ENCODE measurements at regions not wholly inside any gene's neighbourhood (a gene's known extent, or its start where the extent isn't known, plus 50 kb on each side); places are given as distances from the start of the nearest gene placed in this dataset.

DNA sequence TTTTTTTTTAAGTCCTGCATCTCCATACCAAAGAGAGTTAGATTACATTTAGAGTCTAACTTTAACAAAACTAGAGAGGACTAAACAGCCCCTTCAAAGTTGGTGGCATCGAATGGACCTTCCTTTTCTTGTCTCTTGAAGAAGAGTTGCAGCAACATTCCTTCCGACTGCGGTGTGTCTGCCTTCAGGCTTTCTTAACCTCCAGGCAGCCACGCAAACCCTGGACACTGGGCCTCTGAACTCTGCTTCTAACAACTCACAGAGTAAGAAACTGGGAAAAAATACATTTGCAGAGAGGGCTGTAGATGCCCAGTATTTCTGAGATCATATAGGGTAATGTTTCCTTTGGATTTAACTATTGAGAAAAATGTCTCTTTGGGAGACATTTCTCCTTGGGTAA lies 120.5 kb upstream of the MAST4 start:
- no peaks in the 10 kb centered on the region for H3K27me3 ChIP-seq (ENCODE audit: control insufficient read depth, insufficient read depth, low read length)
- H3K27ac ChIP-seq (ENCODE audit: low read depth, low read length) = no peak overlapping the region
- H3K36me3 ChIP-seq (ENCODE audit: control insufficient read depth, insufficient read depth, low read length) = no peaks in the 10 kb centered on the region
- H3K9ac ChIP-seq (ENCODE audit: low read length) = peak overlapping the region; percentile 19
- H3K4me1 ChIP-seq (ENCODE audit: control insufficient read depth, insufficient read depth, low read length) = peaks cover 15% of the 10 kb centered on the region
- peaks cover 14% of the 10 kb centered on the region for H3K9me3 ChIP-seq (ENCODE audit: control insufficient read depth, insufficient read depth, low read depth, low read length)
- H3K4me3 ChIP-seq (ENCODE audit: low read depth, low read length) = no peak overlapping the region

- peaks cover 12% of the 10 kb centered on the region for H3K9me3 ChIP-seq (ENCODE audit: control insufficient read depth, insufficient read depth, low read depth, low read length)
- H3K4me1 ChIP-seq (ENCODE audit: control insufficient read depth, insufficient read depth, low read length) = peaks cover 15% of the 10 kb centered on the region
- H3K36me3 ChIP-seq (ENCODE audit: control insufficient read depth, insufficient read depth, low read length) = no peaks in the 10 kb centered on the region
- H3K9ac ChIP-seq (ENCODE audit: low read length) = no peak overlapping the region
- peak overlapping the region; percentile 15; the same call in 1 of the 2 replicates for H3K27ac ChIP-seq (ENCODE audit: low read depth, low read length)
- no peaks in the 10 kb centered on the region for H3K27me3 ChIP-seq (ENCODE audit: control insufficient read depth, insufficient read depth, low read length)
- no peak overlapping the region for H3K4me3 ChIP-seq (ENCODE audit: low read depth, low read length)
Observed at GRCh38 chr5:66477596-66477995, 118.6 kb upstream of the MAST4 start.

DNA sequence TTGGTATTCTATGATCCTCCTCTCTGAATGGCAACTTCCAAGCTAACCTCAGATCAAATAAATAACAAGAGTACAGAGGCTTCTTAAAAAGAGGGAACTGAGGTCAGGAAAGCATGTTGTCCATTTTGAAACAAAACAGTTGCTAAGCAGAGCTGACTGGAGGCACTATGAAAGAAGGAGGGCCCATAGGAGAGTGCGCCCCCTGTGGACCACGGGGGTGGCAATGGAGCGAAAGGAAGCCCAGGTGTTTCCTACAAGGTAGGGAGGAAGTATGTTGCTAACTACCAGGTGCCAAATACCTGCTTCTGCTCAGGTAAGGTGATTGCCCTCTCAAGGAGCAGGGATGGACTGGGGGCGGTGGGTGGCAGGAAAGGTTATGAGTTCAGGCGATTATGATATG lies 101.8 kb upstream of the MAST4 start:
- Histone ChIP-seq H3K9me3 (ENCODE audit: control insufficient read depth, insufficient read depth, low read depth, low read length) (peaks cover 5% of the 10 kb centered on the region), H3K27me3 (ENCODE audit: control insufficient read depth, insufficient read depth, low read length) (peaks cover 4% of the 10 kb centered on the region; the same call in 1 of the 2 replicates), H3K4me3 (ENCODE audit: low read depth, low read length) (no peak overlapping the region), H3K4me1 (ENCODE audit: control insufficient read depth, insufficient read depth, low read length) (no peaks in the 10 kb centered on the region), H3K9ac (ENCODE audit: low read length) (no peak overlapping the region), H3K36me3 (ENCODE audit: control insufficient read depth, insufficient read depth, low read length) (no peaks in the 10 kb centered on the region), H3K27ac (ENCODE audit: low read depth, low read length) (no peak overlapping the region)

DNA sequence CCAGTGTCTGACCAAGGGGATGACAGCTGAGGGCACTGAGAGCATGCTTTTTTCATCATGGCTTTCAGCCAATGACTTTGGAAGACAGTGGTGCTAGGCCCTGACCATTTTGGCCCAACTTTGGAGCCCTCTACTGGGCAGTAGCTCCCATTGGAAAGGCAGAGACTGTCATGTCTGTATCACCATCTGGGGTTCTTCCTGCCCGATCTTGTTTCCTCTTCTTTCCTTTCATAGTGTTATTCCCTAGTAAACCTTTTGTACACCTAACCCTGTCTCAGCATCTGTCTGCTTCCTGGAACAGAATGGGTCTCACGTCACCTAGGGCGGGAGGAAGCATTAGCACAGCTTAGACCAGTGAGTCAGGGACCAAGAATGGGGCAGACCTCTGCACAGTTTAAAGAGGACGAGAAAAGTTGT lies 97.4 kb upstream of the MAST4 start:
- Histone ChIP-seq H3K36me3 (ENCODE audit: control insufficient read depth, insufficient read depth, low read length) (no peaks in the 10 kb centered on the region), H3K4me1 (ENCODE audit: control insufficient read depth, insufficient read depth, low read length) (no peaks in the 10 kb centered on the region), H3K27ac (ENCODE audit: low read depth, low read length) (no peak overlapping the region), H3K4me3 (ENCODE audit: low read depth, low read length) (no peak overlapping the region), H3K9ac (ENCODE audit: low read length) (no peak overlapping the region), H3K27me3 (ENCODE audit: control insufficient read depth, insufficient read depth, low read length) (no peaks in the 10 kb centered on the region), H3K9me3 (ENCODE audit: control insufficient read depth, insufficient read depth, low read depth, low read length) (peaks cover 10% of the 10 kb centered on the region; the same call in 1 of the 2 replicates)

DNA sequence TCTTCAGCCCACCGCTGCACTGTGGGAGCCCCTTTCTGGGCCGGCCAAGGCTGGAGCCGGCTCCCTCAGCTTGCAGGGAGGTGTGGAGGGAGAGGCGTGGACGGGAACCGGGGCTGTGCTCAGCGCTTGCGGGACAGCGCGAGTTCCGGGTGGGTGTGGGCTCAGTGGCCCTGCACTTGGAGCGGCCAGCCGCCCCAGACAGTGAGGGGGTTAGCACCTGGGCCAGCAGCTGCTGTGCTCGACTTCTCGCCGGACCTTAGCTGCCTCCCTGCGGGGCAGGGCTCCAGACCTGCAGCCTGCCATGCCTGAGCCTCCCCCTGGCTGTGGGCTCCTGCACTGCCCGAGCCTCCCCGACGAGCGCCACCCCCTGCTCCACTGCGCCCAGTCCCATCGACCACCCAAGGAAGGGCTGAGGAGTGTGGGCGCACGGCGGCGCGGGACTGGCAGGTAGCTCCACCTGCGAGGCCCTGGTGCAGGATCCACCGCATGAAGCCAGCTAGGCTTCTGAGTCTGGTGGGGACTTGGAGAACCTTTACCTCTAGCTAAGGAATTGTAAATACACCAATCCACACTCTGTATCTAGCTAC lies 92.9 kb upstream of the MAST4 start:
- H3K27me3 ChIP-seq (ENCODE audit: control insufficient read depth, insufficient read depth, low read length) = no peaks in the 10 kb centered on the region
- no peak overlapping the region for H3K4me3 ChIP-seq (ENCODE audit: low read depth, low read length)
- H3K27ac ChIP-seq (ENCODE audit: low read depth, low read length) = no peak overlapping the region
- no peak overlapping the region for H3K9ac ChIP-seq (ENCODE audit: low read length)
- H3K4me1 ChIP-seq (ENCODE audit: control insufficient read depth, insufficient read depth, low read length) = no peaks in the 10 kb centered on the region
- no peaks in the 10 kb centered on the region for H3K36me3 ChIP-seq (ENCODE audit: control insufficient read depth, insufficient read depth, low read length)
- peaks cover 10% of the 10 kb centered on the region; the same call in 1 of the 2 replicates for H3K9me3 ChIP-seq (ENCODE audit: control insufficient read depth, insufficient read depth, low read depth, low read length)

DNA sequence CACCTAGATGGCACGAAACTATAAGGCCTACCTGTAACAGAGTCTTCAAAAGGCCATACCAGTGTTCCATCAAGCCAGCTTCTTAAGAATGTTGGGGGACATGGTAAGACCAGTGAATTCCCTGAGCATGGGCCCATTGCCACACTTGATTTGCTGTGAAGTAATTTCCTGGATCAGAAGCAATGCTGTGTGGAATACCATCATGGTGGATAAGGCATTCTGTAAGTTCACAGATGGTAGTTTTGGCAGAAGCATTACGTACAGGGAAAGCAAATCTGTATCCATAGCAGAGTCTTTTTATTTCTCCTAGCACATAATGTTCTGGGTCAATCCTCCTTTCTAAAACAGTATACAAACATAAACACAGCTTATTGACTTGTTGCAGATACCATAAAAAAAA lies 89.1 kb upstream of the MAST4 start:
- H3K4me1 ChIP-seq (ENCODE audit: control insufficient read depth, insufficient read depth, low read length) = no peaks in the 10 kb centered on the region
- no peaks in the 10 kb centered on the region for H3K36me3 ChIP-seq (ENCODE audit: control insufficient read depth, insufficient read depth, low read length)
- peaks cover 10% of the 10 kb centered on the region; the same call in 1 of the 2 replicates for H3K9me3 ChIP-seq (ENCODE audit: control insufficient read depth, insufficient read depth, low read depth, low read length)
- H3K4me3 ChIP-seq (ENCODE audit: low read depth, low read length) = no peak overlapping the region
- no peaks in the 10 kb centered on the region for H3K27me3 ChIP-seq (ENCODE audit: control insufficient read depth, insufficient read depth, low read length)
- H3K27ac ChIP-seq (ENCODE audit: low read depth, low read length) = no peak overlapping the region
- no peak overlapping the region for H3K9ac ChIP-seq (ENCODE audit: low read length)

- Histone ChIP-seq H3K4me3 (ENCODE audit: low read depth, low read length) (no peak overlapping the region), H3K9ac (ENCODE audit: low read length) (no peak overlapping the region), H3K4me1 (ENCODE audit: control insufficient read depth, insufficient read depth, low read length) (no peaks in the 10 kb centered on the region), H3K27me3 (ENCODE audit: control insufficient read depth, insufficient read depth, low read length) (no peaks in the 10 kb centered on the region), H3K27ac (ENCODE audit: low read depth, low read length) (no peak overlapping the region), H3K36me3 (ENCODE audit: control insufficient read depth, insufficient read depth, low read length) (no peaks in the 10 kb centered on the region), H3K9me3 (ENCODE audit: control insufficient read depth, insufficient read depth, low read depth, low read length) (no peaks in the 10 kb centered on the region)
Observed at GRCh38 chr5:66511491-66511890, 84.7 kb upstream of the MAST4 start.

- H3K36me3 ChIP-seq (ENCODE audit: control insufficient read depth, insufficient read depth, low read length) = no peaks in the 10 kb centered on the region
- no peaks in the 10 kb centered on the region for H3K9me3 ChIP-seq (ENCODE audit: control insufficient read depth, insufficient read depth, low read depth, low read length)
- H3K27me3 ChIP-seq (ENCODE audit: control insufficient read depth, insufficient read depth, low read length) = no peaks in the 10 kb centered on the region
- no peak overlapping the region for H3K4me3 ChIP-seq (ENCODE audit: low read depth, low read length)
- H3K9ac ChIP-seq (ENCODE audit: low read length) = no peak overlapping the region
- no peaks in the 10 kb centered on the region for H3K4me1 ChIP-seq (ENCODE audit: control insufficient read depth, insufficient read depth, low read length)
- H3K27ac ChIP-seq (ENCODE audit: low read depth, low read length) = no peak overlapping the region
Observed at GRCh38 chr5:66513130-66513529, 83.1 kb upstream of the MAST4 start.

- Histone ChIP-seq H3K27ac (ENCODE audit: low read depth, low read length) (no peak overlapping the region), H3K4me1 (ENCODE audit: control insufficient read depth, insufficient read depth, low read length) (no peaks in the 10 kb centered on the region), H3K36me3 (ENCODE audit: control insufficient read depth, insufficient read depth, low read length) (no peaks in the 10 kb centered on the region), H3K9me3 (ENCODE audit: control insufficient read depth, insufficient read depth, low read depth, low read length) (no peaks in the 10 kb centered on the region), H3K9ac (ENCODE audit: low read length) (no peak overlapping the region), H3K4me3 (ENCODE audit: low read depth, low read length) (no peak overlapping the region), H3K27me3 (ENCODE audit: control insufficient read depth, insufficient read depth, low read length) (no peaks in the 10 kb centered on the region)
Observed at GRCh38 chr5:66515209-66515608, 81.0 kb upstream of the MAST4 start.

DNA sequence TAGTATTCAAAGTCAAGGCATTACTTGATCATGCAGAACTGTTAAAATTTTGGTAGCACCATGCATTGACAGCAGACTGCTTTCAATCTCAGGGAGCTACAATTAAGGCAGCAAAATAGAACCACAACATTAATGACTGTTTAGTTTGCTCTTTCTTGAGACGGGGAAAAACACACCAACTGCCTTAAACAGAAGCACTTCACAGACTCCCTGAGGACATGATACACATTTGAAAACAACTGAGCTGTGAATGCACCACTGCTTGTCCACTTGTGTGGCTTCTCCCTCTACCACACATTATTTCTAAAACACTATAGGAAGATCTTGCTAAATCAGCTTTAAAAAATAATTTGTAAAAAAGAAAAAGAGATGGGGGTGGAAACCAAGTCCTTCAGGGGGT lies 79.6 kb upstream of the MAST4 start:
- no peaks in the 10 kb centered on the region for H3K27me3 ChIP-seq (ENCODE audit: control insufficient read depth, insufficient read depth, low read length)
- H3K36me3 ChIP-seq (ENCODE audit: control insufficient read depth, insufficient read depth, low read length) = no peaks in the 10 kb centered on the region
- no peaks in the 10 kb centered on the region for H3K4me1 ChIP-seq (ENCODE audit: control insufficient read depth, insufficient read depth, low read length)
- no peak overlapping the region for H3K27ac ChIP-seq (ENCODE audit: low read depth, low read length)
- no peak overlapping the region for H3K4me3 ChIP-seq (ENCODE audit: low read depth, low read length)
- H3K9me3 ChIP-seq (ENCODE audit: control insufficient read depth, insufficient read depth, low read depth, low read length) = peaks cover 10% of the 10 kb centered on the region
- H3K9ac ChIP-seq (ENCODE audit: low read length) = no peak overlapping the region

GRCh38 chr5:66517351-66517750 lies 78.8 kb upstream of the MAST4 start:
- H3K36me3 ChIP-seq (ENCODE audit: control insufficient read depth, insufficient read depth, low read length) = no peaks in the 10 kb centered on the region

DNA sequence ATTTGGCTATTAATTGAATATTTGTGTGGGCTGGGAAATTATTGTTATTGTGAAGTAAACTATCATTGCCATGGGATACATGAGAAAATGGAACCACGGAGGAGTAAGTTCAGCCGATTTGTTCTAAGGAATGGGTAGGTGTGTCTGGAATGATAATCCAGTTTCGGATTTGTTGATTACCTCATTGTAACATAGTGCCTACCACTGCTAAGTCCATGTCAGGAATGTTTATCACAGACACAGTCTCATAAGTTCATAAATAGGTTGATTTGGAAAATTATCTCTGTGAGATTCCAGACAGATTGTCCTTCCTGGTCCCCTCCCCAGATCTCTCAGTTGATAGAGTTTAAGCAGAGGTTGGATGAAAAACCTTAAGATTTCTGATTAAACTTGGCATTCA lies 78.1 kb upstream of the MAST4 start:
- no peaks in the 10 kb centered on the region for H3K36me3 ChIP-seq (ENCODE audit: control insufficient read depth, insufficient read depth, low read length)
- no peak overlapping the region for H3K4me3 ChIP-seq (ENCODE audit: low read depth, low read length)
- H3K27me3 ChIP-seq (ENCODE audit: control insufficient read depth, insufficient read depth, low read length) = no peaks in the 10 kb centered on the region
- no peak overlapping the region for H3K27ac ChIP-seq (ENCODE audit: low read depth, low read length)
- no peak overlapping the region for H3K9ac ChIP-seq (ENCODE audit: low read length)
- no peaks in the 10 kb centered on the region for H3K4me1 ChIP-seq (ENCODE audit: control insufficient read depth, insufficient read depth, low read length)
- H3K9me3 ChIP-seq (ENCODE audit: control insufficient read depth, insufficient read depth, low read depth, low read length) = peaks cover 12% of the 10 kb centered on the region

More at GRCh38 chr5:66517351-66517750, 78.8 kb upstream of the MAST4 start:
- Histone ChIP-seq H3K9ac (ENCODE audit: low read length) (no peak overlapping the region), H3K27me3 (ENCODE audit: control insufficient read depth, insufficient read depth, low read length) (no peaks in the 10 kb centered on the region), H3K4me3 (ENCODE audit: low read depth, low read length) (no peak overlapping the region), H3K4me1 (ENCODE audit: control insufficient read depth, insufficient read depth, low read length) (no peaks in the 10 kb centered on the region), H3K27ac (ENCODE audit: low read depth, low read length) (no peak overlapping the region), H3K9me3 (ENCODE audit: control insufficient read depth, insufficient read depth, low read depth, low read length) (peaks cover 12% of the 10 kb centered on the region)
